ENCODE measurements at regions not wholly inside any gene's neighbourhood (a gene's known extent, or its start where the extent isn't known, plus 50 kb on each side); places are given as distances from the start of the nearest gene placed in this dataset.

GRCh38 chr5:152736906-152737305 lies 331.8 kb upstream of the NMUR2 start:
- TF ChIP-seq CTCF (IDR thresholded peaks at IDR 0.05): no peak
- no peak for TF ChIP-seq POLR2A (IDR thresholded peaks at IDR 0.05; ENCODE audit: low read length)
- no peak for TF ChIP-seq RNF2 (IDR thresholded peaks at IDR 0.05; ENCODE audit: borderline replicate concordance, low read depth)
- TF ChIP-seq SREBF2 (IDR thresholded peaks at IDR 0.05): no peak
- TF ChIP-seq MAFK (IDR thresholded peaks at IDR 0.05; ENCODE audit: partially characterized antibody): no peak
- TF ChIP-seq SMC3 (IDR thresholded peaks at IDR 0.05): no peak
- TF ChIP-seq CHD4 (IDR thresholded peaks at IDR 0.05; ENCODE audit: borderline replicate concordance): no peak
- no peak for TF ChIP-seq EP300 (IDR thresholded peaks at IDR 0.05)
- no peak for TF ChIP-seq PHF8 (IDR thresholded peaks at IDR 0.05; ENCODE audit: borderline replicate concordance, low read depth)
- TF ChIP-seq REST (IDR thresholded peaks at IDR 0.05): no peak
